ENCODE measurements at regions not wholly inside any gene's neighbourhood (a gene's known extent, or its start where the extent isn't known, plus 50 kb on each side); places are given as distances from the start of the nearest gene placed in this dataset.

DNA sequence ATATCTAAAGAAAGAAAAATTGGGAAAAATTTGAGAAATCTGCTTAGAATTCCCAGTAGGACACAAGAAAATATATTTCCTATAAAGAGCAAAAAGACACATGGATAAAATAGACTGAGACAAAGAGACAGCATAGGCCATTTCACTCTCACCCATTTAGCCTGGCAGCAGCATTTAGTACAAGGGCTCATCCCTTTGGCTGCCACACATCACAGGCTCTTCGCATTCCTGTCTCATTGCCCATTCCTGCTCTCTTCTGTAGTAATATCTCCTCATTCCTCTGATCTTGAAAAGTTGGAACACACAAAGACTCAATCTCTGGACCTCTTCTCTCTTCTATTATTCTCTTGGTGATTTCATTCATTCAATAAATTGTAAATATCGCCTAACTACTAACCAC lies 162.6 kb downstream of the SOX11 start:
- ATAC-seq (ENCODE audit: insufficient read depth, low read depth) (no peak), DNase-seq (no peak)
- H2AFZ ChIP-seq (ENCODE audit: low read depth, low read length): no peak overlapping the region
- no peak for TF ChIP-seq EZH2 (IDR thresholded peaks at IDR 0.05; ENCODE audit: borderline replicate concordance, low read depth, low read length, severe bottlenecking)
- TF ChIP-seq CTCF (IDR thresholded peaks at IDR 0.05; ENCODE audit: borderline replicate concordance, extremely low read depth, low read length, poor library complexity, severe bottlenecking): no peak
- H3K9me3 ChIP-seq (ENCODE audit: insufficient read depth, low read length, severe bottlenecking): no peaks in the 10 kb centered on the region
- no peak overlapping the region for H3K9ac ChIP-seq (ENCODE audit: low read depth, low read length)
- no peak overlapping the region for H3K4me3 ChIP-seq (ENCODE audit: low read depth in 1 of 2, low read length in 2 of 2)
- H3K4me2 ChIP-seq (ENCODE audit: insufficient read depth, low read length): no peak overlapping the region
- no peak overlapping the region for H3K27ac ChIP-seq (ENCODE audit: low read length)
- no peaks in the 10 kb centered on the region for H3K36me3 ChIP-seq (ENCODE audit: insufficient read depth, low read length)
- peaks cover 3% of the 10 kb centered on the region for H3K27me3 ChIP-seq (ENCODE audit: insufficient read depth, low read length, poor library complexity)
- no peaks in the 10 kb centered on the region for H3K4me1 ChIP-seq (ENCODE audit: insufficient read depth, low read length)
- no peaks in the 10 kb centered on the region for H3K79me2 ChIP-seq (ENCODE audit: insufficient read depth, low read length)
- no peaks in the 10 kb centered on the region for H4K20me1 ChIP-seq (ENCODE audit: insufficient read depth, low read length)

DNA sequence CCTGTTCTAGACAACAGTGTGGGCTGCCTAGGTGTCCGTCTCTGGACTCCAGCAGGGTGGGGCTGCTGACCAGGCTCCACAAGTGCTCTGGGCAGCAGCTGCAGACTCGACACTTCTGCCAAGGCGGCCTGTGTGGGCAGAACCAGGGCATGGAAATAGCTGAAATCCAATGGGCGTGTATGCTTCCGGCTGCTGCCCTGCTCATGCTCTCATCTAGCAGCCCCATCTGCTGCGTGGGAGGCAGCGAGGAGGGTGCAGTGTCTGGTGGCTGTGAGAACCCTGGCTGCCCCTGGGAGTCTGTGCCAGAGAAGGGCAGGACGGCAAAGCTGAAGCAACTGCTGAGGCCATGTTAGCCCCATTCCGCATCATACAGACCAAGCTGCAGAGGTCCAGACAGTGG lies 174.9 kb downstream of the SOX11 start:
- ATAC-seq (ENCODE audit: insufficient read depth, low read depth): no peak
- Histone ChIP-seq H4K20me1 (ENCODE audit: insufficient read depth, low read length) (no peaks in the 10 kb centered on the region), H3K4me1 (ENCODE audit: insufficient read depth, low read length) (no peaks in the 10 kb centered on the region), H3K4me2 (ENCODE audit: insufficient read depth, low read length) (no peak overlapping the region), H3K79me2 (ENCODE audit: insufficient read depth, low read length) (no peaks in the 10 kb centered on the region), H3K4me3 (ENCODE audit: low read depth in 1 of 2, low read length in 2 of 2) (no peak overlapping the region), H3K9me3 (ENCODE audit: insufficient read depth, low read length, severe bottlenecking) (no peaks in the 10 kb centered on the region), H2AFZ (ENCODE audit: low read depth, low read length) (no peak overlapping the region), H3K27me3 (ENCODE audit: insufficient read depth, low read length, poor library complexity) (no peaks in the 10 kb centered on the region), H3K27ac (ENCODE audit: low read length) (no peak overlapping the region), H3K9ac (ENCODE audit: low read depth, low read length) (no peak overlapping the region), H3K36me3 (ENCODE audit: insufficient read depth, low read length) (no peaks in the 10 kb centered on the region)
- no peak for DNase-seq
- TF ChIP-seq CTCF (IDR thresholded peaks at IDR 0.05; ENCODE audit: borderline replicate concordance, extremely low read depth, low read length, poor library complexity, severe bottlenecking): no peak

DNA sequence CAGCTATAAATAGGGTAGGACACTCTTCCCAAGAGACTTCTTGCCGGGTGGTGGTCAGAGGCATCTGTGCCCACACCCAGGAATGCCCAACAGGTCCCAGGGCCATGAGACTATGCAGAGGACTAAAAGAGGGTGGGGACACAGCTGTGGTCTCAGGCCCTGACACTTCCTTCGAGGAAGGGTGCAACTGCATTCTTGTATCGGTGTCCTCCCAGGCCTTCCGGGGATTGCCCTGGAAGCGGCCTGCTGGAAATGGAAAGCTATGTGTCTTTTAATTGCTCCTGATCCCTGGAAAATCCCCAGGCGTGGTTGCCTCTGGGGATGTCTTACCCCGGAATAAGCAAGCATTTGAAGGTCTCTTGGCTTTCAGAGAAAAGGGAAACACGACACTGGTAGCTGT lies 176.7 kb downstream of the SOX11 start:
- Histone ChIP-seq H3K27ac (ENCODE audit: low read length) (no peak overlapping the region), H4K20me1 (ENCODE audit: insufficient read depth, low read length) (no peaks in the 10 kb centered on the region), H3K4me3 (ENCODE audit: low read depth in 1 of 2, low read length in 2 of 2) (no peak overlapping the region), H2AFZ (ENCODE audit: low read depth, low read length) (no peak overlapping the region), H3K9me3 (ENCODE audit: insufficient read depth, low read length, severe bottlenecking) (no peaks in the 10 kb centered on the region), H3K4me2 (ENCODE audit: insufficient read depth, low read length) (no peak overlapping the region), H3K9ac (ENCODE audit: low read depth, low read length) (no peak overlapping the region), H3K27me3 (ENCODE audit: insufficient read depth, low read length, poor library complexity) (no peaks in the 10 kb centered on the region), H3K36me3 (ENCODE audit: insufficient read depth, low read length) (no peaks in the 10 kb centered on the region), H3K79me2 (ENCODE audit: insufficient read depth, low read length) (no peaks in the 10 kb centered on the region), H3K4me1 (ENCODE audit: insufficient read depth, low read length) (no peaks in the 10 kb centered on the region)
- TF ChIP-seq CTCF (IDR thresholded peaks at IDR 0.05; ENCODE audit: borderline replicate concordance, extremely low read depth, low read length, poor library complexity, severe bottlenecking) (no peak), EZH2 (IDR thresholded peaks at IDR 0.05; ENCODE audit: borderline replicate concordance, low read depth, low read length, severe bottlenecking) (no peak)
- DNase-seq (no peak), ATAC-seq (ENCODE audit: insufficient read depth, low read depth) (no peak)

DNA sequence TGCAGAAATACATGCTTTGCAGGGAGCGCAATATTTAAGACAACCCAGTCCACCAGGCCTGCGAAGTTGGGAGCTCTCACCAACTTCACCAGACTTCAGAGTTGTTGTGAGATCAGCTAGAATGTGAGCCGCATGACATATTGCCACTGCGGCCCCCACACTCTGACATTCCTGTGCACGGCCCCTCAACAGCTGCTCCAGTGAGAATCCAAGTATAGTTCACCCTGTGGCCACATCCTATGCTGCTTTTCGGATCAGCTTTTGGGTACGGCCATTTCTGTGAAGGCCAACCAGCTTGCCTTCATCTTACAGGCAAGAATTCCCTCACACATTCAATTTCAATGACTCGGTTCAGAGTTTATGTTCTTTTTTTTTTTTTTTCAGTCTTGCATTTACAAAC lies 177.8 kb downstream of the SOX11 start:
- no peaks in the 10 kb centered on the region for H3K79me2 ChIP-seq (ENCODE audit: insufficient read depth, low read length)
- no peak overlapping the region for H3K9ac ChIP-seq (ENCODE audit: low read depth, low read length)
- ATAC-seq (ENCODE audit: insufficient read depth, low read depth): no peak
- H3K9me3 ChIP-seq (ENCODE audit: insufficient read depth, low read length, severe bottlenecking): no peaks in the 10 kb centered on the region
- DNase-seq: no peak
- no peak overlapping the region for H3K4me2 ChIP-seq (ENCODE audit: insufficient read depth, low read length)
- H3K4me1 ChIP-seq (ENCODE audit: insufficient read depth, low read length): no peaks in the 10 kb centered on the region
- H3K36me3 ChIP-seq (ENCODE audit: insufficient read depth, low read length): no peaks in the 10 kb centered on the region
- no peaks in the 10 kb centered on the region for H3K27me3 ChIP-seq (ENCODE audit: insufficient read depth, low read length, poor library complexity)
- TF ChIP-seq EZH2 (IDR thresholded peaks at IDR 0.05; ENCODE audit: borderline replicate concordance, low read depth, low read length, severe bottlenecking) (no peak), CTCF (IDR thresholded peaks at IDR 0.05; ENCODE audit: borderline replicate concordance, extremely low read depth, low read length, poor library complexity, severe bottlenecking) (no peak)
- no peaks in the 10 kb centered on the region for H4K20me1 ChIP-seq (ENCODE audit: insufficient read depth, low read length)
- no peak overlapping the region for H3K27ac ChIP-seq (ENCODE audit: low read length)
- H2AFZ ChIP-seq (ENCODE audit: low read depth, low read length): no peak overlapping the region
- H3K4me3 ChIP-seq (ENCODE audit: low read depth in 1 of 2, low read length in 2 of 2): no peak overlapping the region
